Spleen (tissue), 11 donors: ENCODE measurements at regions not wholly inside any gene's neighbourhood (a gene's known extent, or its start where the extent isn't known, plus 50 kb on each side); places are given as distances from the start of the nearest gene placed in this dataset.

Experiments used
- DNase-seq: peaks from one replicate; pipeline ENCODE4 v3.0.0-alpha.2; 2020
- H3K27ac ChIP-seq, 8 donors: fragments of 200-600 bp; sonication (generic) in 7 of 8; 1 replicate in 4 of 8; 2 replicates in 4 of 8; pipeline versions ENCODE4 v1.5.0 to v1.8.0; 2016 to 2021; ENCODE audit warnings: inconsistent platforms in 4 of 8, mild to moderate bottlenecking in 4 of 8, moderate library complexity in 1 of 8
- H3K27me3 ChIP-seq, 7 donors: fragments of 200-600 bp; sonication (generic) in 6 of 7; replicated peaks in 1 of 7; 1 replicate in 4 of 7; 2 replicates in 3 of 7; pipeline versions ENCODE4 v1.5.0 to v1.8.0; 2016 to 2021; ENCODE audit warnings: inconsistent platforms in 3 of 7, mild to moderate bottlenecking in 1 of 7
- H3K36me3 ChIP-seq, 6 donors: fragments of 200-600 bp; sonication (generic) in 5 of 6; 1 replicate in 4 of 6; 2 replicates in 2 of 6; pipeline versions ENCODE4 v1.5.0 to v1.8.0; 2016 to 2021; ENCODE audit warnings: inconsistent platforms in 2 of 6
- H3K4me1 ChIP-seq, 6 donors: fragments of 200-600 bp; sonication (generic) in 5 of 6; 1 replicate in 3 of 6; 2 replicates in 3 of 6; pipeline versions ENCODE4 v1.5.0 to v1.8.0; 2016 to 2021; ENCODE audit warnings: inconsistent platforms in 3 of 6
- H3K4me3 ChIP-seq, 8 donors: fragments of 200-600 bp; sonication (generic) in 7 of 8; 1 replicate in 4 of 8; 2 replicates in 4 of 8; pipeline versions ENCODE4 v1.5.0 to v1.8.0; 2016 to 2021; ENCODE audit warnings: inconsistent platforms in 4 of 8, mild to moderate bottlenecking in 4 of 8, moderate library complexity in 2 of 8
- H3K9me3 ChIP-seq, 8 donors: fragments of 200-600 bp; sonication (generic) in 7 of 8; 1 replicate in 4 of 8; 2 replicates in 4 of 8; pipeline versions ENCODE4 v1.5.0 to v1.8.0; 2016 to 2021; ENCODE audit warnings: inconsistent platforms in 4 of 8
- POLR2A ChIP-seq, 3 donors: fragments of 450-650 bp; IDR thresholded peaks; one replicate each; pipeline ENCODE4 v1.5.1; 2017; ENCODE audit warnings: antibody characterized with exemption in 3 of 3, mild to moderate bottlenecking in 1 of 3
- POLR2AphosphoS5 ChIP-seq, 3 donors: sonication (generic); formaldehyde crosslinking; IDR thresholded peaks; one replicate each; pipeline ENCODE4 v1.5.1; 2017; ENCODE audit warnings: antibody characterized with exemption in 3 of 3
- WGBS, 5 donors: extraction: QIAGEN DNeasy Blood & Tissue Kit in 3 of 5; methylation state at CpG; one replicate each; pipeline versions ENCODE4 v1.1.5 to v1.1.7; 2013 to 2018; 5-methylcytosine and 5-hydroxymethylcytosine counted together
- intact Hi-C: fragments of 100-400 bp; cut with DNase I; formaldehyde crosslinking; loops from one replicate; pipeline ENCODE4 v1.15.0; 2023; ENCODE audit warnings: low total_unique reads
- TF ChIP-seq, protein P1 (sequence below), 11 experiments: fragments of 200-600 bp in 7 of 11; fragments of 450-650 bp in 4 of 11; sonication (generic) in 4 of 11; IDR thresholded peaks in 8 of 11; conservative IDR thresholded peaks in 3 of 11; 1 replicate in 7 of 11; 2 replicates in 4 of 11; pipeline versions ENCODE4 v1.4.0 to v1.8.0; 2016 to 2021; ENCODE audit warnings: antibody characterized with exemption in 11 of 11, inconsistent platforms in 4 of 11, mild to moderate bottlenecking in 1 of 11
- donor health status: healthy with polysubstance abuse.
- donor health status: DM: no; HTN: no; CAD: no; lungs with moderate emphysema.
- donor health status: DM: no; HTN: no; CAD: no.
- donor health status: Bipolar disorder and iron deficiency.
- donor health status: healthy.
- donor health status: DM: no; HTN: no; CAD: no.
- donor health status: DM: yes; HTN: yes; CAD: no.

DNA sequence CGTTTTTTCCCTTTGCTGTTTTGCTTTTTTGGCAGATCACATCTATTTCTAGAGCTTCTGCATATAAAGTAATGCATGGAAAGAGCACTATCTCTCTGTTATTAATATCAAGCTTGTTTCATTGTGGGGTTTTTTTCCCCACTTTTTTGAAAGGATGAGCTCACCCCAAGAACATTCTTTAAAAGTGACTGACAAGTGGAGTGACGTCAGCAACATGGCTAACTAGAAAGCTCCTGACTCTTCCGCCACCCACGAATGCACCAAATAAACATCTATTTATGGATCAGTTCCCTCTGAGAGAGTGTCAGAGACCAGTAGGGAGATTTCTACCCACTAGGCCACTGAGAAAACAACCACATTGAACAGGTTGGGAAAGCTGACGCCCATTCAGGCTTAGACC is 445.4 kb downstream of the GALC start:
- no peak for DNase-seq
- Histone ChIP-seq H3K9me3 (peaks cover 0 to 47% (median 25%) of the 10 kb centered on the region in 8 donors), H3K27me3 (no peaks in the 10 kb centered on the region), H3K4me3 (no peak overlapping the region), H3K4me1 (no peaks in the 10 kb centered on the region), H3K36me3 (no peaks in the 10 kb centered on the region), H3K27ac (no peak overlapping the region)
- TF ChIP-seq POLR2AphosphoS5 (IDR thresholded peaks at IDR 0.05) (no peak), POLR2A (IDR thresholded peaks at IDR 0.05) (no peak)
- TF ChIP-seq, protein P1, sequence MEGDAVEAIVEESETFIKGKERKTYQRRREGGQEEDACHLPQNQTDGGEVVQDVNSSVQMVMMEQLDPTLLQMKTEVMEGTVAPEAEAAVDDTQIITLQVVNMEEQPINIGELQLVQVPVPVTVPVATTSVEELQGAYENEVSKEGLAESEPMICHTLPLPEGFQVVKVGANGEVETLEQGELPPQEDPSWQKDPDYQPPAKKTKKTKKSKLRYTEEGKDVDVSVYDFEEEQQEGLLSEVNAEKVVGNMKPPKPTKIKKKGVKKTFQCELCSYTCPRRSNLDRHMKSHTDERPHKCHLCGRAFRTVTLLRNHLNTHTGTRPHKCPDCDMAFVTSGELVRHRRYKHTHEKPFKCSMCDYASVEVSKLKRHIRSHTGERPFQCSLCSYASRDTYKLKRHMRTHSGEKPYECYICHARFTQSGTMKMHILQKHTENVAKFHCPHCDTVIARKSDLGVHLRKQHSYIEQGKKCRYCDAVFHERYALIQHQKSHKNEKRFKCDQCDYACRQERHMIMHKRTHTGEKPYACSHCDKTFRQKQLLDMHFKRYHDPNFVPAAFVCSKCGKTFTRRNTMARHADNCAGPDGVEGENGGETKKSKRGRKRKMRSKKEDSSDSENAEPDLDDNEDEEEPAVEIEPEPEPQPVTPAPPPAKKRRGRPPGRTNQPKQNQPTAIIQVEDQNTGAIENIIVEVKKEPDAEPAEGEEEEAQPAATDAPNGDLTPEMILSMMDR (IDR thresholded peaks at IDR 0.05 in 8 of 11, conservative IDR thresholded peaks at IDR 0.05 in 3 of 11): no peak
- WGBS, 5 donors: 66 to 81% (median 74%) methylated on average over 5 of the region's 5 CpGs
- intact Hi-C loops: no loop called here

DNA sequence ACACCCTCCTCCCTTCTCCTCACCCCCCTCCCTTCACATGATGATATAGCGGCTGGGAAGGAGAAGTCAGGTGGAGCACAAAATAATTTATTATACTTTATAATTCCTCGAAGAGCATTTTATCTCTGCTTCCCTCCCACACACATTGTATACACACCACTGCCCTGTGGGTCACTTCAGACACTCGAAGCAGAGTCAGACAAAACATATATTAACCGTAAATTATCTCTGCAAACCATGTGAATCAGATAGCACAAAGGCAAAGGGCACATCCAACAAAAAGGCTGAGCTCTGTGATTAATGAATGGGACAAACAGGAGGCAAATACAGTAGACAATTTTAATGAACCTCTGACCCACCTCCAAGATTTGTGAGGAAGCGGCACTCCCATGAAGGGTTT is 450.7 kb downstream of the GALC start:
- H3K4me3 ChIP-seq: no peak overlapping the region
- no peak overlapping the region for H3K27ac ChIP-seq
- WGBS, 5 donors: 65 to 80% (median 74%) methylated on average over 5 of the region's 5 CpGs
- intact Hi-C loops: no loop called here
- TF ChIP-seq, protein P1 (IDR thresholded peaks at IDR 0.05 in 8 of 11, conservative IDR thresholded peaks at IDR 0.05 in 3 of 11): no peak
- TF ChIP-seq POLR2AphosphoS5 (IDR thresholded peaks at IDR 0.05) (no peak), POLR2A (IDR thresholded peaks at IDR 0.05) (no peak)
- no peaks in the 10 kb centered on the region for H3K36me3 ChIP-seq
- no peaks in the 10 kb centered on the region for H3K4me1 ChIP-seq
- peaks cover 0 to 17% (median 0%) of the 10 kb centered on the region in 8 donors for H3K9me3 ChIP-seq
- no peaks in the 10 kb centered on the region for H3K27me3 ChIP-seq
- no peak for DNase-seq

DNA sequence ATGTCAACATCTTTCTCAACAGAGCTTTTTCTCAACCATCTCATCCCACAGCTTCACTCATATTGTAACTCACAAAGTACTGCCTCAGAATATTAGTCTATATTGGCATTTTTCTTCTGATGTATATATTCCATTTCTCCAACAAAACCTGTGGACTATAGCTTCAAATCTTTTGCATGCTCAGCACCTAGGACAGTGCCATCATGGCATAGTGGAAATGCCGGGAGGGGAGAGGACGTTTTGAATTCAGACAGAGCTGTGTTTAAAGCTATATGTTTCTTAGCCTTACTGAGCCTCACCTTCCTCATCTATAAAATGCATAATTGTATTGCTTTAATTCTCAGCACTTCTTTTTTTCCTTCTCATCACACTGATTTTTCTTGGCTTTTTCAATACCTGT is 452.6 kb downstream of the GALC start:
- Histone ChIP-seq H3K27me3 (no peaks in the 10 kb centered on the region), H3K36me3 (no peaks in the 10 kb centered on the region), H3K4me1 (no peaks in the 10 kb centered on the region), H3K27ac (no peak overlapping the region), H3K4me3 (no peak overlapping the region), H3K9me3 (peaks cover 0 to 17% (median 0%) of the 10 kb centered on the region in 8 donors)
- DNase-seq: no peak
- TF ChIP-seq POLR2A (IDR thresholded peaks at IDR 0.05): no peak
- no peak for TF ChIP-seq POLR2AphosphoS5 (IDR thresholded peaks at IDR 0.05)
- TF ChIP-seq, protein P1 (IDR thresholded peaks at IDR 0.05 in 8 of 11, conservative IDR thresholded peaks at IDR 0.05 in 3 of 11): no peak
- intact Hi-C loops: no loop called here
- 52 to 65% (median 57%) methylated on average over 2 of the region's 2 CpGs for WGBS, 5 donors

DNA sequence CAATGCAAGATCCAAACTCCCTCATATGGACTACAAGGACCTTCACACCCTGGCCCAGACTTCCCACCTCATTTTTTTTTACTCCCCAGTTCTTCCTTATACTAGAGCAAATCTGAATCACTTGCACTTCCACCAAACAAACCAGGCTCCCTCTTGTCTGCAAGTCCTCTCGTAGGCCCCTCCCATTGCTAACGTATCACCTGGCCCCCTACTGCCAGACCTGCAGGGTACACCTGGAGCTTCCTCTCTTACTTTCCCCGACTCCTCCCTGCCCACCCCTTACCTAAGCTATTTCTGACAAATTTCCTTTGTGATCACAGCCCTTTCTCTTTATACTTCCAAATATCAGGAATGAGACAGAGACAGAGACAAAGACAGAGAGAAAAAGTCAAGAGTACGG is 463.9 kb downstream of the GALC start:
- Histone ChIP-seq H3K9me3 (peaks cover 0 to 9% (median 0%) of the 10 kb centered on the region in 8 donors), H3K4me1 (no peaks in the 10 kb centered on the region), H3K27ac (no peak overlapping the region), H3K4me3 (no peak overlapping the region), H3K36me3 (no peaks in the 10 kb centered on the region), H3K27me3 (no peaks in the 10 kb centered on the region)
- DNase-seq: no peak
- TF ChIP-seq POLR2A (IDR thresholded peaks at IDR 0.05) (no peak), POLR2AphosphoS5 (IDR thresholded peaks at IDR 0.05) (no peak)
- intact Hi-C loops: no loop called here
- 45 to 59% (median 53%) methylated on average over 4 of the region's 4 CpGs for WGBS, 5 donors

DNA sequence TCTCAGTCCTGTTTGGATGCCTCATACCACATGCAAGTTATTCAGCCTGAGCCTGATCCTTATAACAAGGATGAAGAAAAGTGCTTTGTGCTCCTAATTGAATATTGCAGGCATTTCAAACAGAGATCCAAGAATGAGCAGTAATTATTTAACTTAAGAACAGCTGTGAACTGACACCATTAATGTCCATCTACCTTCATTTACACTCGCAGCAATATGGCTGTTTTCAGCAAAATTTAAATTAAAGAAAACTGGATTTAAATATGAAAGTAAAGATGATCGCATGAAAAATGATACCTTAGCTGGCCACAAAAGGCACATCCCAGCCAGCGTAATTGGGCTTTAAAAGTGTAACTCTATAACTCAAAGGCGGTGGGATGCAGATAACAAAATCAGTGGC is 466.3 kb downstream of the GALC start:
- no peaks in the 10 kb centered on the region for H3K36me3 ChIP-seq
- no peaks in the 10 kb centered on the region for H3K4me1 ChIP-seq
- WGBS, 5 donors: 70 to 84% (median 73%) methylated on average over 4 of the region's 4 CpGs
- H3K27ac ChIP-seq: no peak overlapping the region
- H3K9me3 ChIP-seq: peaks cover 0 to 9% (median 0%) of the 10 kb centered on the region in 8 donors
- TF ChIP-seq POLR2AphosphoS5 (IDR thresholded peaks at IDR 0.05): no peak
- no peak for TF ChIP-seq POLR2A (IDR thresholded peaks at IDR 0.05)
- TF ChIP-seq, protein P1 (IDR thresholded peaks at IDR 0.05 in 8 of 11, conservative IDR thresholded peaks at IDR 0.05 in 3 of 11): no peak
- no peak overlapping the region for H3K4me3 ChIP-seq
- DNase-seq: no peak
- intact Hi-C loops: no loop called here
- H3K27me3 ChIP-seq: no peaks in the 10 kb centered on the region
